HG03558 (cell line): ENCODE measurements at regions not wholly inside any gene's neighbourhood (a gene's known extent, or its start where the extent isn't known, plus 50 kb on each side); places are given as distances from the start of the nearest gene placed in this dataset.
"Not testable (repeated sequence)": the region's sequence is repeated elsewhere in the genome, so short reads cannot be mapped to it uniquely, and the experiment has no call there.

Source experiments
- ATAC-seq: cut with Tn5 transposase; IDR thresholded peaks from one replicate; pipeline ENCODE4 v1.9.1; 2021; ENCODE audit warnings: moderate number of reproducible peaks; ENCODE audit not compliant: unreplicated experiment; ENCODE audit errors: extremely low read depth

DNA sequence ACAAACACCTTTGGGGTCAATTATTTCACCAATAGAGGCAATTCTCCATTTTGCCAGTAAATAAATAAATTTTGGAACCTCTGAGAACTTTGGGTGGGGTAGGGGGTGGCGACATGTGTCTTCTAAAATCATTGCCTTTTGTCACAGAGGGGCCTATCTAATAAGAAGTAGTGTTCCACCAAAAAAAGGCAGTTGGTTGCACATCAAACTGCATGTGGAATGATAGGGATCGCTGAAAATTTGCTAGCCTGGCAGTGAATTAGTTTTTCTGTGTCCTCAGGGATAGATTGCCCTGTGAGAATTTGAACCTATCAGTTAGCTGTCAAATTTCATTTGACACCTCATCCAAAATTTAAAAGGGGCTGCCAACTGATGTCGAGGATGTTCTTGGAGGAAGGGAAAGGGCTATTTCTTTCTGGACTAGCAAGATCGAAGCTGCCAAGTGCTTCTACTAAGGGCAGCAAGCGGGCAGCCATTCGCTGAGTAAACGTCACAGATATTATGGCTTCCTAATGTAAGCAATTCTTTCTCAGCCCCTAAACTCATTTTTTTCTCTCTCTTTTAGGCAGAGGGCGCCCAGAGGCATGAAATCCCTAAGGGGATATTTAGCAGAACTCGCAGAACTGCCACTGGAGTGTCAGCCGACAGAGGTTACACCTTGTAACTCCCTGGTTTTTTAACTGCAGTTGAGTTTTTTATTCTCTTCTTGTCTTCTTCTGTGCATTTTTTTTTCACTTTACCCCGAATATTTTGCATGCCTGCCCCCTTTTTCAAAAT is 2208.1 kb upstream of the WWC1 start:
- ATAC-seq, result no peak

DNA sequence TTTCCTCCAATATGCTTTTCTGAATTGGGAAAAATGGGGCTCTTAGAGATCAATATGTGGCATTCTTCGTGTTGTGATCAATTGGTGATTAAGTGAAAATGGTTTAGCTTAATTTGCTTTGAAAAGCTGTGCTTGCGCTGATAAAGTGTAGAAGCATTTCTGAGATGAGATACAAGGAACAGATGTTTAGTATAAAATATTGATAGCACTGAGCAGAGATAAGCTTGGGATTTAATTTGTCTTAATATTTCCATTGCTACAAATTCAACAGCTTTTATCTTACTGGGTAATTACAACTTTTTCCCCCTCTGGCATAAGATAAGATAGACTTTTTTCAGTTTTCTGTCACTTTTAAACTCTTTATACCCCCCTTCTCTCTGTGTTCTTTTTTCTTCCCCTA is 2204.9 kb upstream of the WWC1 start:
- ATAC-seq, result no peak

DNA sequence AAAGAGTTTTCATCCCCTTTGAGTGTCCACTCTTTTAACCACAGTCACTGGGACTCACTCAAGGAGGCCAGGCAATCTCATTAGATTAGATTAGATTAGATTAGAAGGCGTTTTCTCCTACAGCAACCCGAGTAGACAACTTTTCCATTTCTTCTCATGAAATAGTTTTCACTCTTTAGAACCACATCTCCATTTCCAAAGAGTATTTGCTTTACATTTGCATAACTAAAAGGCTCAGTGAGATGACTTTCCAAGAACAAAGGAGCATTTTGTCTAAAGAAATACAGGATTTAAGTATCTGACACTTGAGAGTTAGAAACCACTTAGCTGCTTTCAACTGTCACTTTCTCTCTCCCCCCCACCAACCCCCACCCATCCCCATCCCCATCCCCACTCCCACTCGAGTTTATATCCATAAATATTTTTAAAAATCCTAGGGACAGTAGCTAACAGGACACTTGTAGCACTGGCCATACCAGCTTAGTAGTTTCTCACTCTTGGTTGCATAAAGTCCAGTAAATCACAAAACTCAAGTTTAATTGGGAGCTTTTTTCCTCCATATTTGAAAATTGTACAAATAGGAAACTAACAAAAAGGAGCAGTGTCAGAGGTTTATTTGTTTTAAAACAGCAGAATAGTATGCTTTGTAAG is 2202.9 kb upstream of the WWC1 start:
- no peak for ATAC-seq

DNA sequence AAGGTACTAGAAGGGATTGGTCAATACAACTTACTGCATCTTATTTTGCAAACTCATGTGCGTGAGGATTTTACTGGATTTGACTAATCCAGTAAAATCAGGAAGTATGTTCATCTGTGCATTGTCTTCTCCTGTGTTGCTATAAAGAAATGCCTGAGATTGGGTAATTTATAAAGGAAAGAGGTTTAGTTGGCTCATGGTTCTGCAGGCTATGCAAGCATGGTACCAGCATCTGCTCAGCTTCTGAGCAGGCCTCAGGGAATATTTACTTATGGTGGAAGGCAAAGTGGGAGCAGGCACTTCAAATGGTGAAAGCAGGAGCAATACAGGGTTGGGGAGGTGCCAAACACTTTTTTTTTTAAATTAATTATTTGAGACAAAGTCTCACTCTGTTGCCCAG is 2199.5 kb upstream of the WWC1 start:
- ATAC-seq, result no peak

DNA sequence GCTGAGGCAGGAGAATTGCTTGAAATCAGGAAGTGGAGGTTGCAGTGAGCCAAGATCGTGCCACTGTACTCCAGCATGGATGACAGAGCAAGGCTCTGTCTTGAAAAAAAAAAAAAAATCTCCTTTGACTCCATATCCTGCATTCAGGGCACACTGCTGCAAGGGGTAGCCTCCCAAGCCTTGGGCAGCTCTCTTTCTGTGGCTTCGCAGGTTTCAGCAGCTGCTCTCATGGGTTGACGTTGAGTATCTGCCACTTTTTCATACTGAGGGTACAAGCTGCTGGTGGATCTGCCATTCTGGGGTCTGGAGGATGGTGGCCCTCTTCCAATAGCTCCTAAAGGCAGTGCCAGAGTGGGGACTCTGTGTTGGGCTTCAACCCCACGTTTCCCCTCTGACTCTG is 2198.1 kb upstream of the WWC1 start:
- no peak for ATAC-seq

DNA sequence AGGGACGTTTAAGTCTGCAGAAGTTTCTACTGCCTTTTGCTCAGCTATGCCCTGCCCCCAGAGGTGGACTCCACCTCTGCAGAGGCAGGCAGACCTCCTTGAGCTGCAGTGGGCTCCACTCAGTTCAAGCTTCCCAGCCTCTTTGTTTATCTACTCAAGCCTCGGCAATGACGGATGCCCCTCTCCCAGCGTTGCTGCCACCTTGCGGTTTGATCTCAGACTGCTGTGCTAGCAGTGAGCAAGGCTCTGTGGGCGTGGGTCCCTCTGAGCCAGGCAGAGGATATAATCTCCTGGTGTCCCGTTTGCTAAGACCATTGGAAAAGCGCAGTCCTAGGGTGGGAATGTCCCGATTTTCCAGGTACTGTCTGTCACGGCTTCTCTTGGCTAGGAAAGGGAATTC is 2188.5 kb upstream of the WWC1 start:
- ATAC-seq, result no peak

DNA sequence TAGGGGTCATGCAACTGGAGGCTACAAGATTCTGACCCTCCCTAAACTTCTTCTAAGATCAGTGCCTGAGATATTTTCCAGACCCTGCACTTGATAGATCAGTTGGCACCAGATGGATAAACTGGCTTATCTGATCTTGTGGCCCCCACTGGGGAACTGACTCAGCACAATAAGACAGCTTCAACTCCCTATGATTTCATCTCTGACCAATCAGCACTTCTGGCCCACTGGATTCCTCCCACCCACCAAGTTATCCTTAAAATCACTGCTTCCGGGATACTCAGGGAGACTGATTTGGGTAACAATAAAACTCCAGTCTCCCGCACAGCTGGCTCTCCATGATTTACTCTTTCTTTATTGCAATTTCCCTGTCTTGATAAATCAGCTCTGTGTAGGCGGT is 2180.4 kb upstream of the WWC1 start:
- ATAC-seq, result no peak

DNA sequence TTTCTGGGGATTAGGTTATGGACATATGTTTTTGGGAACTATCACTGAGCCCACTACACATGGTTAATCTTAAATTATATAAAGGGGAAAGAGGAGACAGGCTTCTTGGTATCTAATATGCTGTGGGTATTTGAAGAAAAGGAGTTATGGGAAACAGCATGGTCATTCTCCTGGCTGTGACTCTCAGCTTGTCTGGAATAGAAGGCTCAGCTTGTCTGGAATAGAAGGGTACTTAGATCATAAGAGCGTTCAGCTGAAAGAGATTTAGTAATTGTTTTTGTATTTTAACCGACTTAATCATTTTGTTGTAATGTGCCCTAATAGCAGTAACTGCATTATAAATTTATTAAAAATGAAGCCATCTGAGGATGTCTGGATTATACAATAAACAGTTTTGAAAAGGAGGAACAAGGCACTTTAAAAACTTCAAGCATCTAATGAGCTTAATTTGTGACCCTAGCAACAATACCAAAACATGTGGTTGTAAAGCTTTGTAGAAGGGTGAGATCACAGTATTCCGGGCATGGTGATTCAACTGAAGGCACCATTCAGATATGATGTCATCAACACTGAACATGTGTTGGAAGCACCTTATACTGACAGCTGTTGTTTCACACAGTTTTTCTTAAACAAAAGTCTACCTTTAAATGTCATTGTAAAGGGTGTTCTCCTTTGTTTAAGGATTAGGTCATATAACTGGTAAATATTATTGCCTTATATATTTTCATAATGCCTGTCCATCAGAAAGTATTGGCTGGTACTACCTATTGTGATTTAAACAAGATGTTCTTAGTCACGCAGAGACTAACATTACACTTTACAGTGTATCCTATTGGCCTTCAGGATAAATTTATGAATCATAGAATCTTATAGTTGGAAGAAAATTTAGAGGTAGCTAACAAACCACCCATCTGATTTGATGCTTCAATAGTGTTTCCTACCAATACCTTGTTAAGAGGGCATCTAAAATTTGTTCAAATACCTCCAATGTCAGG is 2174.1 kb upstream of the WWC1 start:
- no peak for ATAC-seq

DNA sequence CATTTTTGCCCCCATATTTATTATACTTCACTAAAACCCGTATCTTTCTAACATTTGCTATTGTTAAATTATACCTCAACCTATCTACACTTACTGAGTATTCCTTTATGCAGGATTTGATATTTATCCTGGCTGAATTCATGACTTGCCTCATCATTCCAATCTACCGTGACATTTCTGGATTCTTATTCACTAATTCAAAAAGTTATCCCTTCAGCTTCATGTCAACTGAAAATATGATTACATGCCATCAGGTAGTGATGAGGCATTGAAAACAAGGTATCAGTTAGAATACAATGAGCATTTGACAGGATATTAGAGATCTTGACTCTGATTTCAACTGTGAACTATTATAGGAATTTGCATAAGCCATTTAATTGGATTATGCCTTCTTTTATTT is 2171.9 kb upstream of the WWC1 start:
- no peak for ATAC-seq

DNA sequence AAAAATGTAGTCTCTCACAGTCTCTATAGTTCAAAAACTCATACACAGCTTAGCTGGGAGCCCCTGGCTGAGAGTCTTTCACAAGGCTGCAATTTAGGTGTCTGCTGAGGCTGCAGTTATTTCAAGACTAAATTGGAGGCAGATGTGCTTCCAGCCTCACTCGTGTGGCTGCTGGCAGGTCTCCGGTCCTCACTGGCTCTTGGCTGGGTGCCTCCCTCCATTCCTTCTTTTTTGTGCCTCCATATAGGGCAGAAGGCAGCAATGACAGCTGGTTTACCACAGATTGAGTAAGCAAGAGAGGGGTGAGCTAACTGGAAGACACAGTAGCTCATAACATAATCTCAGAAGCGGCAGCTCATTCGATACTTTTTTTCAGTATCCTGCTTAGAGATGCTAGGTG is 2167.7 kb upstream of the WWC1 start:
- ATAC-seq, result no peak

DNA sequence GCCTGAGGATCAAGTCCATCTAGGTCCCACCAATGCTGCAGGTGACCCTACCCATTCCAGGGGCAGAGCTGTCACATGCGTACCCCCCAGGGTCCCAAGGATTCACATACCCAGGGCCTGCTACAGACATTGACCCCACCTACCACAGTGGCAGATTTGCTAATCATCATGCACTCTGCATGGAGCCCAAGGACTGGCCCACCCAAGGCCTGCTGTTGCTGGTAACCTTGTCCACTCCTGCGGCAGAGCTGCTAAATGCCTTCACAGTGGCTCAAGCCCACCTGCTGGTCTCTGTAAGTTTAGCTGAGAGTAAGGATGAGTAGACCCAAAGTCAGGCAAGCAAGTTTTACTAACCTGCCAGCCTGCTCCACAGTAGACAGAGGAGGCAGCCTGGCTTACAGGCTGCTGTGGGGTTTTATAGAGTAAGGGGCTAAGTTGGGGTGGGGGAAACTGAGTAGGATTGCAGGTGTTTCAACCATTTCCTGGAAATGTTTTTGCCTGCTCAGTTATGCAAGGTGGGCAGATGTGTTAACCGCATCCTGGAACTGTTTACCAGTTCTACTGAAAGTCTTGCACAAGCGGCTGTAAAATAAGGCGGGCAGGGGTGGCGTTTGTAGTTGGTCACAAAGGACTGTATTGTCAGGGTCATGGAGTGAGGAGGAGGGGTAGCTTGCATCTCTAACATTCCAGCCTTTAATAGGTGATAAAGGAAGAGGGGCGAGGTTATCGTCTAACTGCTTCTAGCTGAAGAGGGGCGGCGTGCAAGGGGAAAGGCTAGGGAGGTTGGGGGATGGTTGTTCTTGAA is 2163.5 kb upstream of the WWC1 start:
- no peak for ATAC-seq

DNA sequence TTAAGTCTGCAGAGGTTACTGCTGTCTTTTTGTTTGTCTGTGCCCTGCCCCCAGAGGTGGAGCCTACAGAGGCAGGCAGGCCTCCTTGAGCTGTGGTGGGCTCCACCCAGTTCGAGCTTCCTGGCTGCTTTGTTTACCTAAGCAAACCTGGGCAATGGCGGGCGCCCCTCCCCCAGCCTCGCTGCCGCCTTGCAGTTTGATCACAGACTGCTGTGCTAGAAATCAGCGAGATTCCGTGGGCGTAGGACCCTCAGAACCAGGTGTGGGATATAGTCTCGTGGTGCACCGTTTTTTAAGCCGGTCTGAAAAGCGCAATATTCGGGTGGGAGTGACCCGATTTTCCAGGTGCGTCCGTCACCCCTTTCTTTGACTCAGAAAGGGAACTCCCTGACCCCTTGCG is 2146.3 kb upstream of the WWC1 start:
- not testable (repeated sequence) for ATAC-seq

DNA sequence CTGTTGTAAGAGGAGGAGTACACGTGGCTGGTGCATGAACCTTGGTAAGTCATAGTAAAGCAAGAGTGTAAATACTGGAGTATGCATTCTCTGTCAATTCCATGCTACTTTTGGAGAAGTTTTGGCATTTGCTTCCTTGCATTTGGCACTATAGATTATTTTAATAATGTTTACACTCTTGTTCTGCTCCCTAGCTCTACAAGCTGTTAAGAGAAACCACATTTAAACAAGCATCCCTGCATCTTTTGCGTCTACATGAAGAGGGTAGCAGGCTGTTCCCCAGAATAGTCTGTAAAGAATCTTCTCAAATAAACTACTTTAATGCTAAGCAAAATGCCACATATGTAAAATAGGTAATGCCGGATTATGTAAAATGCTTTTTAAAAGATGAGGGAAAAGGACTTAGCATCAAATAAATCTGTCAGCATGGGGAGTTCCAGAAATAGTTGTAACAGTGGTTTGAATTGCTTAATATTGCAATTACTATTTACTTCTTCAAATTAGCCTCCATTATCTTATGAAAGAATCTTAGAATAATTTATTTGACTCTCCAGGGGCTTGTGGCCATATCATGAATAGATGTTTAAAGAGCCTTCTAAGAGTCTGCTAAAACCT is 2127.3 kb upstream of the WWC1 start:
- ATAC-seq, result no peak

DNA sequence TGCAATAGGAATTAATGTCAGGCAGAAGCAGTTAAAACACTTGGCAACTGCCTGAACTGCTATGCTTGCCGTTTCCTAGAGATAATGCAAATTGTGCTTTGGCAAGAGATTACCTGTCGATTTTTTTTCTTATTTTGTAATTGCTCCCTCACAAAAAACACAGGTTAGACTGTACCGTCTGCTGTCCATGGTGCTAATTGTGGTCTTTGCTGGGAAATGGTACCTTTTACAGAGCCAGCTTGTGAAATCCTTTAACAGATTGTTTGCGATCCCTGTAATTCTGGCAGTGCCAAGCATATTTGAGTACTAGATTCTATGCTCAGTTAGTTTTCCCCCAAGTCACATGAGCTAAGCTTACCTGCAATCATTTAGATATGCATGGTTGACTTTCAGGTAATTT is 2125.8 kb upstream of the WWC1 start:
- ATAC-seq, result no peak

DNA sequence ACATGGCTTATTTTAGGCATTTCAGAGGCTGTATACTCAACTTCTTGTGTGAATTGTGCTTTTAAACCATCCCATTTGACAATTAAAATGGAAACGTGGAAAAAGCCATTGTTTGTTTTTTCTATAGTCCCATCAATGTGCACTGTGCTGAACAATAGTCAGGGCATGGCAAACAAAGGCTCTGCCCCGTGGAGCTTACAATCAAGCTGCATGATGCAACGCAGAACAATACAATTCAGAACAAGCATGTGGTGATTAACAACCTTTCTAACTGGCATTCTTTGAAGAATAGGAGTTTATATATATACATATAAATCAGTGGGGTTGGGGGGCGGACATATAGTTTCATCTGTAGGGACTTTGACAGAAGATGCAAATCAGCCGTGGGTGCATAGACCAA is 2125.4 kb upstream of the WWC1 start:
- ATAC-seq, result no peak

DNA sequence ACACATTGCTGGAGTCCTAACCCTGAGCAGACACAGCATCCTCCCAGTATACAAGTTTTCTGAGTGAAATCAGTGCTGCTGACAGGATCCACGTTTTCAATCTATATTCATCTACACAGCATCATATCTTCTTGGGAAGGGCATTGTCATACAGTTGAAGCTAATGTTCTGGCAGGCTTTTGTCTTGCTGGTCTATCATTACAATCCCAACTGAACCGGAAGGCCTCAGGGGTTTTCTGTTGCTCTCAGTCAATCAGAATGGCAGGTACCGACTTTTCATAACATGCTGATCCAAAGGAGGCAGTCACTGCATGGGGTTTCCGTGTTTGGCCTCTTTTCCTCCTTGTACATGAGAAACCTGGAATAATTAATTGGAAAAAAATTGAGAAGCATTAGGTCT is 2118.8 kb upstream of the WWC1 start:
- ATAC-seq, result no peak

DNA sequence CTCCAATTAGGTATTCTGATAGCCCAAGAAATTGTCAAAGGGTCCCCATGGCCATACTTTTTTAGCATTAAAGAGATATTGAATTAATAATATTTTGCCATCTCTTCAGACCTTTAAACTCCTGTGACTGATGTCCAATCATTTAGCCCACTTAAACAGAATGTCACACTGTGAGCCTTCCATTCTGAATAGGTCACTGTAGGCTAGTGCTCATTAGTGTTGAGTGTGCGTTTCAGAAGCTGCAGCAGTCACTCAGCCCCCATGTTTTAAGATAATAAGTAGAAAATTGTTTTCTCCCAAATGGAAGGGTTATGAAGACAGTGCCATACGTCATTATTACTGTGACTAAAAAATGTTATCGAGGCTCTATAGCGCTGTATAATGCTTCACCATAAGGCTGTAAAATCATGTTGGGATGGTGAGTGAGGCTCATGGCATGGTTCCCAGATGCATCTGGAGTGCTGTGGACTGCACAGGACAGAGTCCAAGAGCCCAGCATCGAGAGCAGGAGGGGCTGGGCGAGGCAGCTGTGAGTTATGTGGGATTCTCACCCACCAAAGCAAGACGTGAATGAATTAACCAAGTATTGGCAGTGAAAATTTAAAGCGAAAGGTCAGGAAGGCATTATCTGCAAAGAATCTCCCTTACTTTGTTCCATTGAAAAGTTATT is 2112.9 kb upstream of the WWC1 start:
- no peak for ATAC-seq

DNA sequence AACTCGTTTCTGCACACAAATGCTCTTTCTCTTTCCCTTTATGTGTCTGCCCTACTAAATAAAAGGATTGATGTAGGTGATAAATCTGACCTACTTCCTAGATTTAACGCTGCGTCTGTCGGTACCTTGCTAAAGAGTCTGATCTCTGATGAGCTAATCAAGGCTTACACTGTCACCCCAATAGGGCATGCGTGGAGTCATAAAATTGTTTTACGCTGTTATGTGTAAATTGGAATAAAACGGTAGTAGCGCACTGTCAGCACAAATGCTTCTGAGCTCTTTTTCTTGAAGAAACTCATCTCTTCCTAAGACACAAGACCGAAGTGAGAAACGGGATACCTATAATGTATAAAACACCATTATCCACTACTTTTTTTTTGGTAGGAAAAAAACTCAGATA is 2106.3 kb upstream of the WWC1 start:
- no peak for ATAC-seq
